NCI-H1930 (cell line): ENCODE measurements at regions not wholly inside any gene's neighbourhood (a gene's known extent, or its start where the extent isn't known, plus 50 kb on each side); places are given as distances from the start of the nearest gene placed in this dataset.
"Not testable (repeated sequence)": the region's sequence is repeated elsewhere in the genome, so short reads cannot be mapped to it uniquely, and the experiment has no call there.

ENCODE experiments used
- DNase-seq, 2 experiments: peaks; one replicate each; lab custom pipeline; 2025; lab: John Stamatoyannopoulos, UW

DNA sequence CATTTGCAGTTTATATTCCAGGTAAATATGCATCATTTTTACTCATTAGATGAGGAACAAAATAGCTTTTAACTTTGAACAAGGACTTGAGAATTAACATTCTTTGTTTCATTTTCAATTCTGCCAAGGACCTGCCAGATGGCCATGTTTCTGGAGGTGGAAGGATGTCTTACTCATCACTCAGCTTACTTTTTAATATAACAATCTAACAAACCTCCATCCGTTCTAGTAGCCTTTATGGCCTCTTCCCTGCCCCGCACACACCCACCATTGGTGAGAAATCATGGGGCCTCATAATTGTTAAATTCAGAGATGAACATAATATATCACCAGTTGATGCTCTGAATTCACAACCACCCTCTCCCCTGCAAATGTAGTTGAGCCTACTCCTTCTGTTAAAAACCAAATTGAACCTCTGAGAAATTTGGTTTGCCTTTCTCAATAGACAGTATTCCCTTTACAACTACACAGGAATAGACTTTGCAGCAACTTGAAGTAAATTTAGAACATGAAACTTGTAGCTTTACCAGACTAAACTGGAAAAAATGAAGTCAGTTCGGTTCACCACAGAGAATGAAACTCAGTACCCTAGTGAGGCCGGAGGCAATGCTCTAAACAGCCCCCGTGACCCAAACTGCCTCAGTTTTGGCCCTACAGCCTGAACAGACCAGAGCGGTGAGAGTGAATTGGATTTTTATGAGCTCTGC lies 50.1 kb upstream of the ACSL4 start:
- no peak for DNase-seq

DNA sequence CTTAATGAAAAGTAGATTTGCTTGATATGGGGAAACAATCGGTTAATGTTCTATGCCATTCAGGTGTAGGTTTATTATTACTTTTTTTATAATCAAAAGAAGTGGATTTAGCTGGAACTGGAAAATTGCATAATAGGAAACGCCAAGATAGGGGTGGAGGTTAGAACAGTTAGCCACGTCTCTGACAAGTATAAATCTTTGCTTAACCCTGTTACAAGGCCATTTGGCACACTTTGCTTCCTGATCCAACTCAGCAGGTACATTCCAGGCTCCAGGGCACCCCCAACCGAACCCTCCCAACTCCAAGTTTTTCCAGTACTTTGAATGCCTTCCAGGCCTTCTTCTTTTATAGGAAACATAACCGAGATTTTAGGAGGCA lies 50.6 kb upstream of the ACSL4 start:
- DNase-seq = no peak

DNA sequence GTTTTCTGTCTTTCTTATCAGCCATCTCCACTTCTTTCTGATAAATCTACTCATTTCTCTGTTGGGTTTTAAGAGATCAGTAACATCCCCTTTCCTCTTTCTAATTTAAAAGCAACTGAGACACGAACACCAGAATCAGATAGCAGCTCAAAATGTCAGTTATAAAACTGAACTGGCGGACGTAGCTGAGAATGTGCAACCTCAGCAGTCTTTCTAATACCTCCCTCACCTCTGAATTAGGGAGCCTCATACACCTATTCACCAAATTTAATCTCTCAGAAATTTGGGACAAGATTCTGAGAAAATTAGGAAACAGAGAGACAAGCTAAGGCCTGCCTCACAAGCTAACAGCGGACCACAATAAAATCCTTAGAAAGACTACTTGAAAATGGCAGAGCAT lies 52.0 kb upstream of the ACSL4 start:
- no peak for DNase-seq

- DNase-seq = not testable (repeated sequence)
Measured at GRCh38 chrX:109790511-109790910, 57.5 kb upstream of the ACSL4 start.

DNA sequence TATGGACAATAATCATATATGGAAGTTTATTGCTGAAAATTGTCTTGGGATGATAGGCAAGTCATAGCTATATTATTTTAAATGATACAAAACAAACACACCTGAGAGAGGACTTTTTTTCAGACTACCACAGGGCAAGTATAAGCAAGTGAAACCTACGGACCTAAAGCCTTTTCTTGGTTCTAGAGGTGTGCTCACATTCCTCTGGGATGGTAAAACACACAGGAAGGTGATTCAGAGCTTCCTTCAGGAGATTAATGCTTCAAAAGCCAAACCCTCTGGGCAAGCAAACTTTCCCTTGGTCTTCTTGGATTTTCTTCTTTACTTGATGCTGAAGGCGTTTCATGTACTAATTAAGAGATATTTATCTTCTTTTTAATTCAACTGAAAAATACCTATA lies 60.1 kb upstream of the ACSL4 start:
- DNase-seq = no peak

GRCh38 chrX:109795682-109796081 lies 62.6 kb upstream of the ACSL4 start:
- no peak for DNase-seq

DNA sequence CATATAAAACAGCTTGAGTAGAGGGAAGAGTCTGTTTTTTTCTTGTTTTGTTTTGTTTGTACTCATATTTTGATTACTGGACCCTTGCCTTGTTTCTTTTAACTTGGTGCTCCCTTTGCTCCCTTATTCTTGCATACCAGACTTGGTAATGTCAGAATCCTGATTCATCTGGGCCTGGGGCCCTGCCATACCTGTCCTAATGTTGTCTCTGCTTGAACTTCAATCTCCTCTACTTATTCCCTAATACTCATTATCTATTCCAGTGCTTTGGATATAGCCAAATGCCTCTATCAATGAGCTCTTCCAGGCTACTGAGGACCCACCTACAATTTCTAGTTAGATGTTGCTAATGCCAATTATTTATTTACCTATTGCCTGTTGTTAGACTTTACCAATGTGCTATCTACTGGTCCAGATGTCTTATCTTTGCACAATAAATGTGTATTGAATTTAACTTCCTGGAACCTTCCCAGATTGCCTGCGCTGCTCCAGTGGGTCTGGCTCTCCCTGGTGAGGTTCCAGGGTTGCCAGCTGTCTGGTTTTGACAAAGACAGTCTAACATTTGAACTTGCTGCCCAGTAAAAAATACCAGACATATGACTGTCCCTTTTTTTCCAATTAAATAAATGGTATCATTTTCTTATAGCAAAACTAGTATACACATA lies 64.4 kb upstream of the ACSL4 start:
- DNase-seq = no peak

GRCh38 chrX:109812236-109812635 lies 79.2 kb upstream of the ACSL4 start:
- no peak for DNase-seq

DNA sequence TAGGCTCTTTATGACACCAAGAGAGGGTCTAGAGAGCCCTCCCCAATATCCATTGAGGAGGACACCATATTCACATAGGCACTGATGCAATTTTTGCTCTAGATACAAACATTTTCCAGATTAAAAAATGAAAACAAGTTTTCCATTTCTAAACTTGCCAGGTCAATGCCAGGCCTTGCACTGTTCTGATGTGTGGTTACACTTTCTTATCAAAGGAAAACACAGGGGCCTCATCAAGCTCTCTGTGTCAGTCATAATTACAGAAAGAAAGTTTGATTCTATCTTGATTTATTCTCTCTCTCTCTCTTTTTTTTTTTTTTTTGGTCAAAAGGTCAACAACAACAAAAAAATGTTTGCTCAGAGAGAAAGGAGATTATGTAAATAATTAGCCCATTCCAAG lies 80.2 kb upstream of the ACSL4 start:
- DNase-seq = no peak

DNA sequence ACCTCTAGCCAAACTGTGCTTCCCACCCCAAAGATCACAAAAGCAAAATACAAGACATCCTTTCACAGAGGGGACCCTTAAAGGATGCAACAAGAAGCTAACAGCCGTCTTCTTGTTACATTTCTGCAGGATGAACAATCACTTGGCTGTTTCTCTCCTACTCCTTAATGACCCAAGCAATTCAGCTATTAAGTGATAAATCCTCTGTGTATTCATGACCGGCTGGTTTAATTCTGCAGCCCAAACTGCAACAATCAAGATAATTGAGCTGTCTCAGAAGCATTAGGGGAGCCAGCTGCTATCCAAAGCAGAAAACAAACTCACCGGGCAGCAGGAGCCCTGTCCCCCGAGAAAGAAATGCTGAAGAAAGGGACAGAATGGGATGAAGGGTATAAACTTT lies 85.9 kb upstream of the ACSL4 start:
- DNase-seq = no peak

GRCh38 chrX:109822861-109823260 lies 89.8 kb upstream of the ACSL4 start:
- DNase-seq = no peak

DNA sequence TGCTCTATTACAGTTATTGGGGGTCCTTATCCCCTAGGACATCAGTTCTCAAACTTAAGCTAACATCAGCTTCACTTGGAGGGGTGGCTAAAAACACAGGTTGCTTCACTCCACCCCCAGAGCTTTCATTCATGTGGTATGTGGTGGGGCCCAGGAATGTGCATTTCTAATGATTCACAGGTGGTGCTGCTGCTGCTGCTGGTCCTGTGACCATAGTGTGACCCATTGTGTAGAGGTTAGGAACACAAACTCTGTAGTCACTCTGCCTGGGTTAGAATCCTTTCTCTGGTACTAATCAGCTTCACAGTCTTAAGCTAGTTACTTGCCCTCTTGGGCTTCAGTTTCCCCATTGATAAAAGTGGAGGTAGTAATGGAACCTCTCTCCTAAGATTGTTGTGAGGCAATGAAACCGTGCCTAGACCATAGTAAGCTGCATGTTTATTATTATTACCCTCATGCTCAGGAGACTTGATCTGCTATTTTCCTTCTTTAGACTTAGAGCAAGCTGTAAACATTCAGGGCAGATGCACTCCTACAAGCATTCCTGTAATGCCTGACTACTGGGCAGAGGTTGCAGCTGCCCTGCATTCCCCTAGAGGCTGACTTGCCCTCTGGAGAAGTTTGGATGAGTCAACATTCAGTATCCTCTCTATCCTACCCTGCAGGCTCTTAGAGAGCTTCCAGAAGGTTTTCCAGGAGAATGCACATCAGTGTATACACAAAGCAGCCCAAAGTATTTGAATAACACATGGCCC lies 94.1 kb upstream of the ACSL4 start:
- no peak for DNase-seq

- no peak for DNase-seq
Measured at GRCh38 chrX:109827772-109828171, 94.7 kb upstream of the ACSL4 start.

GRCh38 chrX:109830157-109830703 lies 97.2 kb upstream of the ACSL4 start:
- no peak for DNase-seq

- DNase-seq = no peak
Measured at GRCh38 chrX:109830704-109831206, 97.7 kb upstream of the ACSL4 start.

GRCh38 chrX:109831326-109831985 lies 98.4 kb upstream of the ACSL4 start:
- no peak for DNase-seq

DNA sequence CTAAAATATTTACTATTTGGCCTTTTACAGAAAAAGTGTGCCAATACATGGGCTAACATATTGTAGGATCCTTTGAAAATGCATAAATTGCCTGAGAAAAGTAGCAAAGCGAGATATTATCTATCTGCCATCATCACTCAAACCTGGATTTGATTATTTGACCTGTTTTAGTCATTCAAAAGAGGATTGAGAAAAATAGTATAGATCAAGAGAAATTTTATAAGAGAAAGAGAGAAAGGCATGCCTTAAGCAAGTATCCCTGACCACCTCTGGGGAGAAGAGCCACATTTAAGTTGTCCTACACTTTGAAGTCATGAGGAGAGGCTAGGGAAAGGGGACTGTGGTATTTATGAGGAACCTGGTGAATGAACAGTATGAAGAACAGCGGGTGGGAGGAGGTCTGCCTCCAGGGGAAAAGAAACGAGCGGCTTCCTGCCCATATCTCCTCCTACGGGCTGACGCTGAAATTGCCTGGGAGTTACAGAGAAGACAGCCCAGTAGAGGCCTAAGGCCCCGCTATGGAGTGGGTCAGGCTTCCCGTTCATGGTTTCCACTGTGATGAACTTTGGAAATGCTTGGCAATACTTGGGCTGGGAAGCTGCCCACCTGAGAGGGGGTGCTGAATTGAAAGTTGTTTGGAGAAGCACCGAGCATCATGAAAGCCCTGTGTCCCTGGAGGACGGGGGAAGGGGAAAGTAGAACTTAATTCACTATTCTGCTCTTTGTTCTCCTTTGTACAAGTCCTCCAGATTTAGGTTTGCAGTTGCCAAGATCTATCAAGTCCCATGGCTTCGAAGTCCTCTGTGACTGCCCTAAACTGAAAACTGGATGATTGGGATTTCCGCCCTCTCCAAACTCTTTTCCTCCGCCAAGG lies 106.9 kb upstream of the ACSL4 start:
- DNase-seq = no peak

- DNase-seq = no peak
Measured at GRCh38 chrX:109840585-109840984, 107.5 kb upstream of the ACSL4 start.

- no peak for DNase-seq
Measured at GRCh38 chrX:109841257-109841656, 108.2 kb upstream of the ACSL4 start.

DNA sequence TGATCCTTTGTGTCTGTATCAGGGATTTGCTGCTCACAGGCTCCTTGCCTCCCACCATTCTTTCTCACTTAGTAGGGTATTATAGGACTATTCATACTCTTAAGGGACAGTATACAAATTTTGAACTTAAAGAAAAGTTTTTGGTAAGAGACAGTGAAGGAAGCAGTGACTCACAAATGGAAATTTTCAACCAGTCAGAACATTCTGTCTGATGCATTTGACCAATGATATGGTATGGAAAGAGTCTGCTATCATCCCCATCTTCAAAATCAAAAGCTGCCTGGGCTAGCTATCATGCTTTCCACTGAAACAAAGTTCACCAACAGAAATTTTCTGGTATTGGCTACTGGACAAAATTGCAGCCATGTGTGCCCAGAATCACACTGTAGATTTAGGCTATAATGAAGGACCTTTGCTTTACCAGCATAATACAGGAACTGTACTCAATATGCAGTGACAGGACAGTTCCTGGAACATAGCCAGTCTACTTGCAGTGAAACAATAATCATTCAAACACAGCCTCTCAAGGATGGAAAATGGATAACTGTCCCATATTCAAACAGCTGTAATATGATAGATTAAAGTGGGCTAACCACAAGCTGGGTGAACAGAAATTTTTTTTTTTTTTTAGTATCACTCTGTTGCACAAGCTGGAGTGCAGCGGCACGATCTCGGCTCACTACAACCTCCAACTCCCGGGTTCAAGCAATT lies 109.0 kb upstream of the ACSL4 start:
- DNase-seq = no peak

GRCh38 chrX:109842611-109843010 lies 109.6 kb upstream of the ACSL4 start:
- no peak for DNase-seq
